SU-DHL-6 (cell line): ENCODE measurements at regions not wholly inside any gene's neighbourhood (a gene's known extent, or its start where the extent isn't known, plus 50 kb on each side); places are given as distances from the start of the nearest gene placed in this dataset.

ENCODE experiments used
- CTCF ChIP-seq: fragments of 200-600 bp; sonication (generic); IDR thresholded peaks from one replicate; pipeline ENCODE4 v1.5.1; 2017; ENCODE audit warnings: antibody characterized with exemption, mild to moderate bottlenecking, low read length, moderate library complexity; ENCODE audit not compliant: insufficient read depth, poor library complexity, severe bottlenecking
- EZH2phosphoT487 ChIP-seq: fragments of 200-600 bp; sonication (generic), shearing (Covaris generic); conservative IDR thresholded peaks from 2 replicates; pipeline ENCODE4 v1.6.1; 2018; ENCODE audit warnings: mild to moderate bottlenecking, antibody characterized with exemption, low read length, moderate library complexity, mixed read lengths

GRCh38 chr14:98512501-98513251 lies 759.3 kb downstream of the BCL11B start:
- no peak for TF ChIP-seq CTCF
- no peak for TF ChIP-seq EZH2phosphoT487
